Activated CD8-positive, alpha-beta memory T cell treated with anti-CD3 and anti-CD28 coated beads for 36 hours (primary cell): ENCODE measurements at regions not wholly inside any gene's neighbourhood (a gene's known extent, or its start where the extent isn't known, plus 50 kb on each side); places are given as distances from the start of the nearest gene placed in this dataset.
"Not testable (repeated sequence)": the region's sequence is repeated elsewhere in the genome, so short reads cannot be mapped to it uniquely, and the experiment has no call there.

Source experiments
- CTCF ChIA-PET: fragments of 350-600 bp; sonication (Branson Sonifier 250); formaldehyde crosslinking; loops from one replicate; lab custom pipeline; 2021; ENCODE audit warnings: antibody characterized with exemption; lab: Charles Lee
- POLR2A ChIA-PET: fragments of 350-600 bp; sonication (Branson Sonifier 250); formaldehyde crosslinking; loops from one replicate; lab custom pipeline; 2021; ENCODE audit warnings: antibody characterized with exemption; lab: Charles Lee

DNA sequence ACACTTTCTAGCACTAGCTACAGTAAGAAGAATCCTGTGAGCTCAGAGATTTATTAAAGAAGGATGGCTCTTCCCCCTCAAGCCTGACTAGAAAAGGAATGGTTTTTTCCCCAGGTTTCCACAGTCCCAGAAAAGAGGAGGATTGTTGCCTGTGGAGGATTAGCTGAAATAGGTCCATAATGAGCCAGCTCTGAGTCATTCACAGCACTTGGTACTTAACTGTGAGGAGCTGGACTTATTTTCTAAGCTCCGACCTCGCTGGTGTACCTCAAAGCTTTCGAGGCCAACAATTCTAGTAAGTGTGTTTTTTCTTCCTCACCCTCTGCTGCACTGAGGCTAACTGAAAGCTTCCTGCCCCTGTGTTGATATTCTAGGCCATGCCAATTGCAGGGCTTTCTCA is 222.5 kb upstream of the IL12B start:
- CTCF ChIA-PET = no interaction called here

DNA sequence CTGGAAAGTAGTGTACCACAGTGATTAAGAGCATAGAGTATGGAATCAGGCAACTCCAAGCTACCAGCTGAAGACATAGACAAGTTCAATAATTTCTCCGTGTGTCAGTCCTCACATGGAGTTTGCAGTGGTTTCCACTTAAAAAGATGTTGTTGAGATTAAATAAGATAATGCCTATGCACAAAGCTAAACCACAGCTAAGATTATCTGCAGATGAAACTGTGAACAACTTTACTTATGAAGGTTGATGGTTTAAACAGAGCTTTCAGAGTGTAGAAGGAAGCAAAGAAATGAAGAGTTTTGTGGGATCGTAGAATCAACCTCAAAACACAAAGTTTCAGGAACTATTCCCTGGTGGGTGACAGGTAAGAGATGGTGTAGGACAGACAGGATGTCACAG is 223.5 kb upstream of the IL12B start:
- ChIA-PET CTCF (no interaction called here), POLR2A (no interaction called here)

More for the DNA sequence above, 222.5 kb upstream of the IL12B start:
- POLR2A ChIA-PET = no interaction called here

DNA sequence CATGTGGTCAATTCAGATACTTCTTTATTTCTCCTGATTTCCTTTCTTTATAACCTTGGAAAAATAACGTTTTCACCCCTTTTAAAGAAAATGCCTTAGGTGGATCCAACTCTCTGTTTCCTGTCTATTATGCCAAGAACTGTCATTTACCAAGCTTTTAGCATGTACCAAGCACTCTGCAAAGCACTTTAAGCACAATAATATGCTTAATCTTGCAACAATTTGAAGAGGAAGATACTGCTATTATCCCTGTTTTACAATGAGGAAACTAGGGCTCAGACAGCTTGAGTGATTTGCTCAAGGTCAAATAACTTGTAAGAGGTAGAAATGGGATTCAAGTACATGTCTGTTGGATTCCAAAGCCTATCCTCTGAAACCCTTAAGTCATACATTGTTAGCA is 224.8 kb upstream of the IL12B start:
- CTCF ChIA-PET = no interaction called here
- POLR2A ChIA-PET = no interaction called here

DNA sequence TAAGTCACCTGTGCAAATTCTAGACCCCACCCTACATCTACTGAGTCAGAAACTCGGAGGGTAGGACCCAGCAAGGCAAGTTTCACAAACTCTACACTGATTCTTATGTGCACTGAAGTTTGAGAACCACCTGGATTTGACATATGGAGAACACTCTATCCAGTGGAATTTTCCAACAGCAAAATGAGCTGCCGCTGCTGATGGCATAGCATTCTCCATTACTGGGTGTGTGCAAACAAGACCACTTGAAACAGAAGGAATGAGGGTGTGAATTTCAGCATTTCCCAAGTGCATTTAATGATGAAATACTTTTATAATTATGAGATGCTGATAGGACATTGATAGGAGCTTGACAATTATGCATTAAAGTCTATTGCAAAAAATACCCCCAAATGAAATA is 229.1 kb upstream of the IL12B start:
- ChIA-PET POLR2A (no interaction called here), CTCF (no interaction called here)

DNA sequence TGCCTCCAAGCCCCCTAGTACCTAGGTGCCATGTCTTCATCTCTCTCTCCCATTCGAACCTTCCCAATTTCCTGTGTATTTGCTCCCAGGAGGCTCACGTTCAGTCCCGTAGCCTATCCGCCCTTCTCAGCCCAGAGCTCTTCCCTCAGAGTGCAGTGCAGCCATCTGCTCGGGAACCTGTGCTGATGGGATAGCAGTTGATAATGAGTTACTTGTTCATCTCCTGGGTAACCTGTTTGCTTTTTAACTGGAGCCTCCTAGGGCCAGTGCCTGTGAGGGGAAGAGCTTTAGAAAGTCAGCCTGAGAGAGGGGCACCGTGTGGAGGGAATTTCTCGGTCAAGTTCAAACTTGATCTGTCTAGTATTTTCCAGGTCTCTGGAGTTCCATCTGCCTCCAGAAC is 229.8 kb upstream of the IL12B start:
- ChIA-PET CTCF (no interaction called here), POLR2A (no interaction called here)

DNA sequence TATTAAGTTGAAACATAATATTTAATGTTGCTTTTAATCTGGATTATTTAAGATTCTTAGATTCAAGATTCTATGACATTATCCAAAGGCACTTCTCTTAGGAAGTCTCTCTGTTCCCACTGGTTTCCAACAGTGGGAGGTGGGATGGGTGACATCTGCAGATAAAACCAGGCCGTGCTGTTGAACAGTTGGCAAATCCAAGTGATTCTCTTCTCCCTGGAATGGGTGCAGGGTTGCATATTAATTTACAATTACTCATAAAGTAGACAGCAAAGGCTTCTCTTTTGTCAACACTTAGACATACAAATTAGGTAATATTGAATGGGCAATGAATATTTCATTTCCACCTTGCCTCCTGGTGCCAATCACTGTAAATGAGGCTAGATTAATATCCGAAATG is 233.7 kb upstream of the IL12B start:
- ChIA-PET POLR2A (no interaction called here), CTCF (no interaction called here)

DNA sequence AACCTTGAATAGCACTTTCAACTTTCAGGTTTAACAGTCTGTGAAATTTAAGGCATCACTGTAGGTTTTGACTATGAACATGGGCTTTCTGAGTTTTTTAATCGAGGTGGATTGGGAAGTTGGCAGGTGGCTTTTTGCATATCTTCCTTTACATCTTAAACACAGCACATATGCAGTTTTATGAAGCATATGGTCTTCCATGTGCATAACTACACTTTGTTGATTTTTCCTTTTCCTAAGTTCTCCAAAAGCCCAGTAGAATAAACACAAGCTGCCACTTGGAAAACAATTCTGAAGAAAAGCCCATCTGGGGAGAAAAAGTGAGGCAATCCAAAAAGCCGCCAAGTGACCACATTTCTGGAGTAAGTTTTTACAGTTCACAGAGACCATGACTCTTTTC is 236.5 kb upstream of the IL12B start:
- CTCF ChIA-PET = no interaction called here
- POLR2A ChIA-PET = no interaction called here

DNA sequence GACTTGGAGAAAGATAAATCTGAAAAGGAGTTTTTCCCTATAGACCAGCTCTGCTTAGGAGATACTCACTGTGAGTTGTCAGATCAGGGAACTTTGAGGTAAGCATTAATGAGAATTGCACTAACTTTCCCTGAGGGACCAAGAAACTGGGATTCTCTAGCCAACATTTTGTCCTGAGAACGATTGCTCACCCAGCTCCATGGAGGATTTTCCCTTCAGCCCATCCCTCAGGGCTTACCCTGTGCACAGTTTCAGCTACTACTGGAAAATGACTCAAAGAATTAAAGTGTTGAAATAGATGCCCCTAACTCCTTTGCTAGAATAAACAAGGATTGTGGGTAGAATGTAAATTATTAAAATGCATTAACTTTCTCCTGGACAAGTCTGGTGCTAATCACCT is 237.2 kb upstream of the IL12B start:
- POLR2A ChIA-PET = no interaction called here
- CTCF ChIA-PET = no interaction called here

DNA sequence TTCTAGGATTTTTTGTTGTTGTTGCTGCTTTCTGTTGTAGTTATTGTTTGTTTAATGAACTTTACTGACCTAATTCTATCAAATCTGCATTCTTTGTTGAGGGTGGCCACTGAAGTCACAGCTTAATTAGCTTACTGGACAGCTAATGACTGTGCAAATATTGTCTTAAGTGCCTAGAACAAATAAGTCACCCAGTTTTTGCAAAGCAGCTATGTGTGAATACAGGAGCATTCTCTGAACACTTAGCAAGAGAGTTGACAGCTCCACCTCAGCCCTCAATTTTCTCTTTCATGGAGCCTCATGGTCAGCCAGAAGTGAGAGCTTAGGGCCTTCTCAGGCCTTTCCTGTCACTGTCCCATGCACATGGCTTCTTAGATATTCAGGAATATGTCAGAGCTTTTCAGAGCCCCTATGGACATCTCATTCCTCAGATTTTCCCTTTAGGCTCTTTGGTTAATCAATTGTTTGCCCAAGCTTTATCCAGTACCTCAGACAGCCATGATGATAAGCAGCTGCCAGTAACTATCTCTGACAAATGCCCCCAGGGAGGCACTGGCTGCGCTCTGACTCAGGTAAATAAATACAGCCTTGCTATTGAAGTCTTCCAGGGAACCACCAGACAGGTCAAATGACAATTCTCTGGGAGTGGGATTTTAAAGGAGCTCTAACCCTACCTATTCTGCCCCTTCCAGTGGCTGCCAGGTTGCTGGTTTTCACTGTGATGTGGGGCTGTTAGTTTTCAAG is 241.4 kb upstream of the IL12B start:
- ChIA-PET POLR2A (no interaction called here), CTCF (no interaction called here)

DNA sequence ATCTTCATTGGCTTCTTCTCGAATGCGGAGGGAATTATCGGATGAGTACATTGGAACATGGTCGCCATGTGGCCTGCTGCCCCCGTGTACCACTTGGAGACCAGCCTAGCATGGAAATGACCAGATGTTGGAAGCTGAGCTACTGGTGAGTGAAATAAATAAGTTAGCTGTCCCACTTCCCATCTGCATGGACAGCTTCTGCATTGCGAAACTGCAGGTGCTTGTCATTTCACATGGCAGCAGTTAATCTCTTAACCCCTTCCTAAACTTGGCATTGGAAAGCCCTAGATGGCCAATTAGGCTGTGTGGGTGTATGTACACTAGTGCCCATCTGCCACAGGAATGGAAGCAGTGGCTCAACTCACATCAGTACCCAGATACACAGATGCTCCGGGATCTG is 246.6 kb upstream of the IL12B start:
- CTCF ChIA-PET = interaction anchor here (0.6 kb wide), 1 partner anchor 423 kb away, joined by 3 read pairs; no protein-coding TSS in a partner anchor

DNA sequence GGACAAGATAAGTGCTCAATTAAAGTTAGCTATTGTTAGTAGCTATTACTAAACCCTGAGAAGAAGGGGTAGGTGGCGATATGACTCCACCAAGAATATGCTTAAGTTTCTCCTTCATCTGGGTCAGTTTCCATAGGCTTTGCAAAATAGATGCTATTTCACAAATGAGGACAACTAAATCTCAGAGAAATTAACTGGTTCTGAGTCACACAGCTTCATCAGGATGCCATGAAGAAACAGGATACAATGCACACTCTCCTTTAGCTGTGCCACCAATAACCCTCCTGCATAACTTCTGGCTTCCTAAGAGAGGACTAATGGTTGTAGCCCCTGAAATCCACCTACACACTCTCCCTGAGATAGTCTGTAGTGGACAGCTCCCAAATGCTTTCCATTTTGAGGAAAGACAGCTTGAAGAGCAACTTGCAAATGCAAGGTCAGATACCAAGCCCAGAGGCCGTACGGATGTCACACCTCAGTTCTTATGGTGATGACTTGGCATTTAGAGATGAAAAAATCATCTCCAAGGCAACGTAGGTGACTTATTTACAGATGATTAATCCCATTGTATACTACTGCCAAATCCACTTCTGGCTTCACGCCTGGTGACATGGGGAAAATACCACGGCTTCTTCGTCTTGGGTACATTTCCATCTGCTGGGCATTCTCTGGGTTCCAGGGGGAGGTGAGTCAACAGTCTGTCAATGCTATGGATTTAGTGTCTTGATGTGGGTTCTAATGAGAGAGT is 251.4 kb upstream of the IL12B start:
- ChIA-PET POLR2A (no interaction called here), CTCF (no interaction called here)

More for the DNA sequence above, 246.6 kb upstream of the IL12B start:
- POLR2A ChIA-PET = no interaction called here

DNA sequence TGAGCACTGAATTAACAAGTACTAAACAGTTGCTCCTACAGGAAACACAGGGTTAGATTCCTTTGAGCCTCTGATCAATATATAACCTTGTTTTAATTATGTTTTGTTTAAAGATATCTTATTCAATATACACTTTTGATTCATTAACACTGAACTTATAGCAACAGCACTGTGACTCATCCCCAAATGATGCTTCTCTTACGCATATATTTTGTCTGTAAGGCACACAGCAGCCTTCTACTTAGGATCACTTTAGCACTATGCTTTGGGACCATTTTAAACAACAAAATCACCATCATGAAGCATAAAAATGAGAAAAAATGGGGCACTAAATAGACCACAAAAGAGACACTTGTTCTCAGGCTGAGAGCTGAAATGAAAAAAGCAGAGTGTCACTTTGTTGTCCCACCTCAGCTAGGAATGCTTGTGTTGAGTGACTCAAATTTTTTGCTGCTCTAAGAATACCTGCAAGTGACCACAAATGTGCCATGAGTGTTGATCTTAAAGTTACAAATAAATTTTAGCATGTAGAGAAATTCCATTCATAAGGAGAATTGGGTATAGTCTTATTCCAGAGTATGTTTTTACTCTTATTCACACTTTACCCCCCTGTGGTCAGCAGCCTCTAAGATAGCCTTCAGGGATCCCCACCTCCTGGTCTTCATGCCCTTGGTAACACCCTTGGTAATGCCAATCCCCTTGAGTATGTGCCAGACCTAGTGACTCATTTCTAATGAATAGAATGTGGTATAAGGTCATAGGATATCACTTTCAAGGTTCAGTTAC is 252.7 kb upstream of the IL12B start:
- POLR2A ChIA-PET = no interaction called here
- CTCF ChIA-PET = no interaction called here

DNA sequence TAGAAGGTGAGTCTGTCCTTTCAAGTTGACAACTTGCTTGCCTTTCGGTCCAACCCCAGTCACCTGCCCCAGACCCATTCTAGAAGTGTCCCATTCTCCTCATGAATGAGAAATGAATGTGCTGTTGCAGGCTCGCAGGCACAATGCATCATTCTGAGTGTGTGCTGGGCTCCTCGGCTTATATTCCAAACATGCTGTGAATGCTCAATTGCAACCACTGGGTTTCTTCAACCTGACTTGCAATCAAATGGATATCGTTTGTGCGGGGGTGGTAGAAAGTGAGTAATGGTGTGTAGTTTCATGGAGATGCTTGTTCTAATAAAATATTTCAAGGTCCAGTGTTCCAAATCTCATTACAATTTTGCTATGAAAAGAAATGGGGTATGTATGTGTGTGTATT is 256.6 kb upstream of the IL12B start:
- POLR2A ChIA-PET = no interaction called here
- CTCF ChIA-PET = no interaction called here

DNA sequence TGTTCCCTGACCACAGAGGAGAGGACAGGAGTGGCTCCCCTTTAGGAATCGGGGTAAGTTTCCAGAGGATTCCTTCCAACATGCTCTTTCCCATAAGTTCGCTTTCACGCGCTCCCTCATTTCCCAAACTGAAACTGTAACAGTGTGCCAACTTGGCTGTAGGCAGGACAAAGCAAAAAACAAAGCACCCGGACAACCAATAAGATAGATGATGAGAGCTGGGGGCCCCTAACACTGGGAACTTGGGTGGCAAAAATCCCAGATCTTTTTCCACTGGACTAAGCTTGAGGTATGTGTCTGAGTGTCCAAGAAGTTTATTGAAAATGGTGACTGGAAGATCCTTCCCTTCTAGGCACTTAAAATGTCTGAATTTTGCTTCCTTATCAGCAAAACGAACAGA is 258.7 kb upstream of the IL12B start:
- CTCF ChIA-PET = no interaction called here

DNA sequence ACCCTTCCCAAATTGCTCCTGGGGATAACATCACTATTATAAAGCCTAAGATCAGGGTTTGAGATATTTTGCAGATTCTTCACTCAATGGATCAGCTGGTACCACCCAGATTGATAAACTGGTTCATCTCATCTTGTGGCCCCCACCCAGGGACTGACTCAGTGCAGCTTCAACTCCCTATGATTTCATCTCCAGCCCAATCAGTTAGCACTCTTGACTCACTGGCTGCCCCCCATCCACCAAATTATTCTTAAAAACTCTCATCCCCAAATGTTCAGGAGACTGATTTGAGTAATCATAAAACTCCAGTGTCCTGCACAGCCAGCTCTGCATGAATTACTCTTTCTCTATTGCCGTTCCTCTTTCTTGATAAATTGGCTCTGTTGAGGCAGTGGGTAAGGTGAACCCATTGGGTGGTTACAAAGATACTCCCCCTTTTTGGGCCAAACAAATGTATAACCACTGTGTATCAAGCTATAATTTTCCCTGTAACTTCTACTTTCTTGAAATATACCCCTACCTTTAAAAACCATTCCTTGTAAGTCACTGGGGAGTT is 263.3 kb upstream of the IL12B start:
- ChIA-PET CTCF (no interaction called here), POLR2A (no interaction called here)

More for the DNA sequence above, 258.7 kb upstream of the IL12B start:
- POLR2A ChIA-PET = no interaction called here

DNA sequence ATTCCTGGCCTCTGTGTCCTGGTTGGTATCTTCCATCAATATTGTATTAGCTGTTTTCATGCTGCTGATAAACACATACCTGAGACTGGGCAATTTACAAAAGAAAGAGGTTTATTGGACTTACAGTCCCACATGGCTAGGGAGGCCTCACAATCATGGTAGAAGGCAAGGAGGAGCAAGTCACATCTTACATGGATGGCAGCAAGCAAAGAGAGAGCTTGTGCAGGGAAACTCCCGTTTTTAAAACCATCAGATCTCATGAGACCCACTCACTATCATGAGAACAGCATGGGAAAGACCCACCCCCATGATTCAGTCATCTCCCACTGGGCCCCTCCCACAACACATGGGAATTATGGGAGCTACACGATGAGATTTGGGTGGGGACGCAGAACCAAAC is 265.3 kb upstream of the IL12B start:
- POLR2A ChIA-PET, CTCF ChIA-PET: not testable (repeated sequence)

DNA sequence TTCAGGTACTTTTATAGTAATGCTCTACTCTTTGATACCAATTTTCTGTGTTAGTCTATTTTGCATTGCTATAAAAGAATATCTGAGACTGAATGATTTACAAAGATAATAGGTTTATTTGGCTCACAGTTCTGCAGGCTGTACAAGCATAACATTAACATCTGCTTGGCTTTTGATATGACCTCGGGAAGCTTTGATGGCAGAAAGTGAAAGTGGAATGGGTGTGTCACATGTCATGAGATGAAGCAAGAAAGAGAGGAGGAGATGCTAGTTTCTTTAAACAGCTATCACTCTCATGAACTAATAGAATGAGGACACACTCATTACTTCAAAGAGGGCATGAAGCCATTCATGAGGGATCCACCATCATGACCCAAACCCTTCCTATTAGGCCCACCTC is 270.9 kb upstream of the IL12B start:
- CTCF ChIA-PET = no interaction called here
- POLR2A ChIA-PET = no interaction called here

DNA sequence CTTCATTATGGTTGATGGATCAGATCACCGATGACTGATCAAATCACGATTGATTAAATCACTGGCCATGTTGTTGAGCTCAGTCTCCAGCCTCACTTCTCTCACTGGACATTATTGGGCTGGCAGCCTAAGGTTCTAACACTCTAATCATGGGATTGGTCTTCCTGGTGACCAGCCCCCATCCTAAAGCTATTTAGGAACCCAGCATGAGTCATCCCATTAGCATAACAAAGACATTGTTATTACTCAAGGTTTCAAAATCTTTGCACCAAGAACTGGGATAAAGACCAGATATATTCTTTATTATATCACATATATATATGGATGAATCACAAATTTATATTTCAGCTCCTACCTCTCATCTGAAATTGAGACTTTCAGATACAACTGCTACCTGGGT is 272.1 kb upstream of the IL12B start:
- ChIA-PET CTCF (no interaction called here), POLR2A (no interaction called here)

DNA sequence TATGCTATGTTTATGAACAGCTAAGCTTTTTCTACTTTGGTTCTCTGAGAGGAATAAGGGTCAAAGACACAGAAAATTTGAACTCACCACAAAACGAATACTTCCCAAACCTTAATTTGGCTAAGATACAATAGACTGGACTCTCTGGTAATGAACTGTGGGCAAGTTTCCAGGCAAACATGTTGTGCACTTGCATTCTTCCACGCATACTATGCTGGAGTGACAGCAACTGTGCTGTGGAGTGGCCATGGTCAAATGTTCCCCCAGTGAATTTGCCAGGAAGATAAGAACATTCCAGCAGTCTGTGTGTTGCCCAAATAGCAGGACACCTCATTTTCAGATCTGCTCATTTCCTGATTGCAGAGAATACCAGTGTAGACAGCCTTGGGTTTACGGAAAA is 275.3 kb upstream of the IL12B start:
- ChIA-PET CTCF (no interaction called here), POLR2A (no interaction called here)

DNA sequence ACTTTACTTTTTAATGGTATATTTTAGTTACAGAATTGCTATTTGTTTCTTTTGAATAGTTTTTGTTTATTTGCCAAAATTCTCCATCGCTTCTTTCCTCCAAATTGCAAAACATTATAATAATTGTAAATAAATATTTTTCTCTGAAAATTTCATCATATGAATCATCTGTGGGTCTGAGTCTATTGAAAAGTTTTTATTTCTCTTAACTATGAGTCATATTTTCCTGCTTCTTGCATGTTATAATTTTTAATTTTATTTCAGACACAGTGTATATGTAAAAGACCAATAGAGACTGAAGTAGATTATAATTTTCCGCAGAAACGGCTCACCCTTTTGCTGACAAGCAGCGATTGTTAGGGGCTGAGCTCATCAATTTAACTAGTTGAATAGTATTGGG is 279.1 kb upstream of the IL12B start:
- POLR2A ChIA-PET = no interaction called here
- CTCF ChIA-PET = no interaction called here
